GM12892 (cell line): ENCODE measurements at regions not wholly inside any gene's neighbourhood (a gene's known extent, or its start where the extent isn't known, plus 50 kb on each side); places are given as distances from the start of the nearest gene placed in this dataset.

Source experiments
- POLR2A ChIP-seq: IDR thresholded peaks from 2 replicates; pipeline ENCODE4 v1.6.1; 2011; ENCODE audit warnings: low read depth, low read length, control low read depth
- POLR2AphosphoS5 ChIP-seq: IDR thresholded peaks from 2 replicates; pipeline ENCODE4 v1.6.1; 2011; ENCODE audit warnings: low read depth, low read length, control low read depth

GRCh38 chr22:48588151-48588877 lies 1239.4 kb downstream of the BRD1 start:
- TF ChIP-seq POLR2AphosphoS5: no peak
- no peak for TF ChIP-seq POLR2A
